ENCODE measurements at regions not wholly inside any gene's neighbourhood (a gene's known extent, or its start where the extent isn't known, plus 50 kb on each side); places are given as distances from the start of the nearest gene placed in this dataset.

GRCh38 chr4:4762300-4762699, 97.2 kb upstream of the MSX1 start:
- TF ChIP-seq SUZ12 (IDR thresholded peaks at IDR 0.05; ENCODE audit: extremely low read depth, insufficient read depth, insufficient read length) (no peak), ZNF274 (IDR thresholded peaks at IDR 0.05; ENCODE audit: low read depth, low read length) (no peak)
